ENCODE measurements at regions not wholly inside any gene's neighbourhood (a gene's known extent, or its start where the extent isn't known, plus 50 kb on each side); places are given as distances from the start of the nearest gene placed in this dataset.

DNA sequence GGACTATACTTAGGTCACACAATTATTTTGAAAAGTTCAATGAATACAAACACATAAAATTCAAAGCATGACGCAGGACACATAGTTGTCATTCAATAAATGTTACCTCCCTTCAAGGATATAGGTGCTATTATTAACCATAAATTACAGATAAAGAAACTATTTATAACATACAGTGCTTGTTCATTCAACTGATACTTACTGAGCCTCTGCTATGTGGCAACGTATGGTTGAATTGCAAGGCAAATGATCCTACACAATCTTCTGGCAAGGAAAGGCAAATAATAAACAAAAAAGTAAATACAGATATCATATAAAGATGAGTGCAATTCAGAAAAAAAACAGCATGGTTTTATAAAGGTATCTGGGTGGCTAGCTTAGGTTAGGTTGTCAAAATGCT, 614.7 kb downstream of the LTN1 start:
- TF ChIP-seq, protein P1, sequence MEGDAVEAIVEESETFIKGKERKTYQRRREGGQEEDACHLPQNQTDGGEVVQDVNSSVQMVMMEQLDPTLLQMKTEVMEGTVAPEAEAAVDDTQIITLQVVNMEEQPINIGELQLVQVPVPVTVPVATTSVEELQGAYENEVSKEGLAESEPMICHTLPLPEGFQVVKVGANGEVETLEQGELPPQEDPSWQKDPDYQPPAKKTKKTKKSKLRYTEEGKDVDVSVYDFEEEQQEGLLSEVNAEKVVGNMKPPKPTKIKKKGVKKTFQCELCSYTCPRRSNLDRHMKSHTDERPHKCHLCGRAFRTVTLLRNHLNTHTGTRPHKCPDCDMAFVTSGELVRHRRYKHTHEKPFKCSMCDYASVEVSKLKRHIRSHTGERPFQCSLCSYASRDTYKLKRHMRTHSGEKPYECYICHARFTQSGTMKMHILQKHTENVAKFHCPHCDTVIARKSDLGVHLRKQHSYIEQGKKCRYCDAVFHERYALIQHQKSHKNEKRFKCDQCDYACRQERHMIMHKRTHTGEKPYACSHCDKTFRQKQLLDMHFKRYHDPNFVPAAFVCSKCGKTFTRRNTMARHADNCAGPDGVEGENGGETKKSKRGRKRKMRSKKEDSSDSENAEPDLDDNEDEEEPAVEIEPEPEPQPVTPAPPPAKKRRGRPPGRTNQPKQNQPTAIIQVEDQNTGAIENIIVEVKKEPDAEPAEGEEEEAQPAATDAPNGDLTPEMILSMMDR (IDR thresholded peaks at IDR 0.05) = no peak
- no peak for TF ChIP-seq POLR2AphosphoS5 (IDR thresholded peaks at IDR 0.05; ENCODE audit: insufficient read depth in 1 of 2, low read depth in 1 of 2)
- no peak for TF ChIP-seq POLR2A (IDR thresholded peaks at IDR 0.05)

Data from vagina (tissue), 2 donors.